ENCODE measurements at regions not wholly inside any gene's neighbourhood (a gene's known extent, or its start where the extent isn't known, plus 50 kb on each side); places are given as distances from the start of the nearest gene placed in this dataset.
"Not testable (repeated sequence)": the region's sequence is repeated elsewhere in the genome, so short reads cannot be mapped to it uniquely, and the experiment has no call there.

DNA sequence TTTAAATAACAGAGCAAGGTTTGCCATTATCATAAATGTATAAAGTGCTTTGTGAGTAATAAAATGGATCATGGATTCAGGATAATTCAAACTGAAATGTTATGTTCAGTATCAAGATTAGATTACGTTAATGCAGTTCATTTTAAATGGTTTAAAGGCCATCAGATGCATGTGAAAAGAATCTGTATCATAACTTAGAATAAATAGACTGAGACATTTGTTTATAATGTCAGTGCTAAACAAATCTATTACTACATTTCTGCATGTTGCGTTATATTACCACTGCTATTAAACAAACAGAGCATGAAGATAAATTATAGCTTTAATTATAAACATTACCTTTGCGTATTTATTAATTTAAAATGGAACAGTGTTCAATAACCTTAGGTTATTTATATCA lies 160.2 kb downstream of the TOX3 start:
- DNase-seq (ENCODE audit: low read depth in 2 of 2) = no peak

GRCh38 chr16:52384378-52384777 lies 162.6 kb downstream of the TOX3 start:
- DNase-seq (ENCODE audit: low read depth in 2 of 2) = no peak

GRCh38 chr16:52383640-52384292 lies 163.2 kb downstream of the TOX3 start:
- DNase-seq (ENCODE audit: low read depth in 2 of 2) = no peak

GRCh38 chr16:52383119-52383518 lies 163.8 kb downstream of the TOX3 start:
- DNase-seq (ENCODE audit: low read depth in 2 of 2) = no peak

DNA sequence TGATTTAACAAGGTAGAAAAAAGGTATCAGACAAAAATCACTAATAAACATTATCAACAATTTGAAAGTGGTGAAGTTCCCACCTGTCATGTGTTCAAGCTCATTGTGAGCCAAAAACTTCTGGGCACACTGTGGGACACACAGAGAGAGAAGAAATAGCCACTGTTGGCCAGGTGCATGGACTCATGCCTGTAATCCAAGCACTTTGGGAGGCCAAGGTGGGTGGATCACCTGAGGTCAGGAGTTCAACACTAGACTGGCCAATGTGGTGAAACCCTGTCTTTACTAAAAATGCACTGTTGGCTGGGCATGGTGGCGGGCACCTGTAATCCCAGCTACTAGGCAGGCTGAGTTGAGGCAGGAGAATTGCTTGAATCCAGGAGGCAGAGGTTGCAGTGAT lies 167.4 kb downstream of the TOX3 start:
- DNase-seq (ENCODE audit: low read depth in 2 of 2) = no peak

DNA sequence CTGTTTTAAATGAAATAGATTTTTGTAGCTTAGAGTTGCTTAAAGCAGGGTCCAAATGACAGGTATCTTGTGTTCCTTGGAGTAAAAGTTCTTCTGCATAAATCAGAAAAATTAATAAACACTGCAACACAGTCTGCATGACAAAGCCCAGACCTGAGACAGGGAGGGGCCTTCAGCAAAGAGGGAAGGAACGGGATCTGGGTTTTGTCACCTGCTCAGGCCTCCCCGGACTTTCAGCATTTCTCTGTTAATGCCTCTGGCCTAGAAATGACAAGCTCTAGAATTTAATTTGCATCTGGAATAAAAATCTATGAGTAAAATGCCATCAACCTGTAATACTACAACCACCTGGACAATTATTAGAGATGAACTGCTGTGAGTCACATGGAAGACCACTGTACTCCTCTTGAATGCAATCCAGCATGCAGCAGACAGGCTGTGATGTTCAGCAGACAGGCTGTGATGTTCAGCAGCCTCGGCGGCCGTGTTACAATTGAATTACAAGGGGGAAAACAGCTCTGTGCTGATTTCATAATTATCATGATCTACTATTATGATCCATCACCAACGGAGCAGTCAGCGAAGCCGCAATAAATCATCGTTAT lies 170.2 kb downstream of the TOX3 start:
- DNase-seq (ENCODE audit: low read depth in 2 of 2) = no peak

GRCh38 chr16:52372313-52372712 lies 174.6 kb downstream of the TOX3 start:
- no peak for DNase-seq (ENCODE audit: low read depth in 2 of 2)

DNA sequence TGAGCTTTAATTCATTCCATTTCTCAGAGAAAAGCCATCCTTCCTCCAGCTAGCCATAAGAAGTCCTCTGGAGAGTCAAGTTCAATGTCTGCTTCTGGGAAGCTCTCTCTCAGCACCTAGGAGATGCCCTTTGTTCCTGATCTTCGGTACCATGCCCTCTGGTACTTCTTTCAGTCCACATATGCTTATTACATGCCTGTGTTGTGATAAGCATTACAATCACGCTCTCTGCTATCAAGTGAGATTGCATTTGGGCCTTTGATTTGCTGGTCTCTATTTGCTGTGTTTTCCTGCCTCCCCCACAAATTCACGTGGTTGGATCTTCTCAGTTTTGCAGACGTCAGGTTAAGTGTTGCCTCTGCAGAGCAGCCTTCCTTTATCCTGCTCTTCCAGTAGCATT lies 178.1 kb downstream of the TOX3 start:
- no peak for DNase-seq (ENCODE audit: low read depth in 2 of 2)

DNA sequence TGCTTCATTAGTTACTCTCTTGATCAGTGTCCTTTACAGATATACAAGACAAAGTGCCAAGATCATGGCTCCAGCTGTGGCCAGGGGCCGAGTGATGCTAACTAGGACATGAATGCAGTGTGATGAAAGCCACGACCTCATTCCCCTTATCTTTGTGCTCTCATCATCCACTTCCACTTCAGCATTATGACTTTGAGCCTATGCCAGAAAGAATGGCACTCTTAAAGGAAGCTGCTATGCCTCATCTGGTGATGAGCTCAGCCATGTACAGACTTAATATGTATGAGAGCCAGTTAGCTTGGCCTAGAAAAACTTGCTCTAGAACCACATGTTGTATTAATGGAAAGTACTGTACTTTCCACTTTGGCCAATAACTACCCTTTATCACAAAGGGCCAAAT lies 179.1 kb downstream of the TOX3 start:
- no peak for DNase-seq (ENCODE audit: low read depth in 2 of 2)

- DNase-seq (ENCODE audit: low read depth in 2 of 2) = no peak
These were observed 180.0 kb downstream of the TOX3 start for GRCh38 chr16:52366983-52367382.

DNA sequence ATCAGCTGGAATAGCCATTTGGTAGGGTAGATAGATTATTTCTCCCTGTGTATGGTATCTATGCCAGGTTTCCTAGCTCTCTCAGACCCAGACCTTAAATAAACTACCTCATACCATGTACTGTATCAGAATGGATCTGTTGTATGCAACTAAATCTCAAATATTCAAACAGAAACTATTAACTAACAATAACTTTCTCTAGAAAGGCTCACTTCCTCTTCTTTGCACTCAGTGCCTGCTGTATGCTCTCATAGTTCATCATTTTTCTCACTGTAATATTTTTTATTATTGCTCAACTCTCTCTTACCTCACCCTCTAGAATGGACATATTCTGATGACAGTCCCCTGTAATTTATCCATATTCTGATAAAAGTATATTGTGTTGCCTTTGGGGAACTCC lies 182.4 kb downstream of the TOX3 start:
- no peak for DNase-seq (ENCODE audit: low read depth in 2 of 2)

DNA sequence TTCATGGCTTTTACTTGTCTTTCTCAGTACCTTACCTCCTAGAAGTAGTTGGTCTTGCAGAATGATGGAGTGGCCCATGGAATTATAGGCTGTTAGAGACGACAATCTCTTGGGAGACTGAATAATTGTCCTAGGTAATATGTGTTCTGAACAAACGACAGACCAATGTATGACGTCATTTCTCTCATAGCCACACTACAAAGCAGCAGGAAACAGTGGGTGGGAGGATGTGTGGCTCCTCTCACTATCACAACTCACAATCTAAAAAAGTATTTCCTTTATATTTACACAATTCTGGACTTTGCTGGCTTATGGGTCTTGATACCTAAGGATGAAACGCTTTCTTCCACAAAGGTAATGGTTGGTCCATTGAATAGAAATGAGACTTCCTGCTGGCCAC lies 183.9 kb downstream of the TOX3 start:
- DNase-seq (ENCODE audit: low read depth in 2 of 2) = no peak

GRCh38 chr16:52357711-52358110 lies 189.2 kb downstream of the TOX3 start:
- no peak for DNase-seq (ENCODE audit: low read depth in 2 of 2)

- DNase-seq (ENCODE audit: low read depth in 2 of 2) = no peak
These were observed 193.7 kb downstream of the TOX3 start for GRCh38 chr16:52353249-52353648.

DNA sequence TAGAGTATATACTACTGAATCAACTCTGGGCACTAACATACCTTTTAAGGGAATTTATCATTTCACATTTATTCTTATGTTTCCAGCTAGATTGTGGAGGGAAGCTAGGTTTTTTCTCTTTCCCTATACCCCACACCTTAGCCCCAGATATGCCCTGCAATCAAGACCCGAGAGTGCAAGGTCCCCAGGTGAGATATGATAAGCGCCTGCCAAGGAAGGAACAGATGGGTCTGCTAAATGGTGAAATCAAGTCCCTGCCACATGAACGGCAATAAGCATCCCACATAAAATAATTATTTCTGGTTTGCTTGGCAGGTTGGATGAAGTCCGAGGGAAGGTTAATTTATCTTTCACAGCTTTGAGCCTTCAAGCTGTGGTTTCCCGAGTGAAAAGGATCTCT lies 195.5 kb downstream of the TOX3 start:
- no peak for DNase-seq (ENCODE audit: low read depth in 2 of 2)

DNA sequence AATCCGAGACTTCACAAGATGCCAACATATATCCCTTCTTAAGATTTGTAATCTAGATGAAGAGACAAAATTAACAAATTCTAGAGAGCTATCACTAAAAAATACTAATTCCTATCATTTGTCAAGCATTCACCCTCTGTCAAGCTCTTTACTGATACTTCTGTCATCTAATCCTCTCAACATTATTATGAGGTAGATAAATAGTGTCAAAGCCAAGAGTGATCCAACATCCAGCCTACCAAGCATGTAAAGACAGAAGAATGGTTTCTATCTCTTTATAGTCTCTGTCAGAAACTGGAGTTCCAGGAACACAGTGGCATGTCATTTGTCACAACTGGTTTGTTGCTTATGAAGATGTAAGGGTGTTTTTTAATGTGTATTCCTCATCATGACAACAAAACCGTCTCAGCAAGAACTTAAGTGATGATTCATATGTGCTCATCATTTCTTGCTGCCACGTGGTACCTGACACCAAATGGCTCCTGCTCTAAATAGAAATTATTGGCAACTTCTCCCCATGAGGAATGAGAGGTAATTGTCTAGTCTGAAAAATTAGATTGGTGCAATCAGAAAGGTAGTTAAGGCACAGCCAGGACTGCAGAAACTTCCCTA lies 196.8 kb downstream of the TOX3 start:
- no peak for DNase-seq (ENCODE audit: low read depth in 2 of 2)

- DNase-seq (ENCODE audit: low read depth in 2 of 2) = no peak
These were observed 200.2 kb downstream of the TOX3 start for GRCh38 chr16:52346709-52347108.

GRCh38 chr16:52333673-52334072 lies 213.3 kb downstream of the TOX3 start:
- DNase-seq (ENCODE audit: low read depth in 2 of 2) = not testable (repeated sequence)

DNA sequence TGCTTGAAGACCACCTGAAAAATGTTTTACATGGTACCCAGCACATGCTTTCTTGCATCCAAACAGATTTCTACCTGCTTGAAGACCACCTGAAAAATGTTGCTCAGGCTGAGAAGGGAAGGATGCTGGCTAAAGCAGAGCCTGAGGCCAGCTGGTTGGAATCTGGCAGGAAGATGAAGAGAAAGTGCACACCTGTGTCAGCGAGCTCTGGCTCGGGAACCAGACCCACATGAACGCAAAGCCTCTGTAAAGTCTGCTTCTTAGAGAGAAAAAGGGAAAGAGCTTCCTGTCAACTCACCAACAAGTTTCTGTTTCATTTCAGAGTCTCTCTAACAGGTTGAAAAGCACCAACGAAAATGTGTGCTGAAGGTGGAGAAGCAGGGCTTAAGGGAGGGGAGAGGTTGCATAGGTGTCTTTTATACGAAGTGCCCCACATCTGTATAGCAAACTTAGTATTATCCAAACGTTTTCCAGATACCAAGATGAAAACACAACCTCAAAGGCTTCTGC lies 226.0 kb downstream of the TOX3 start:
- no peak for DNase-seq (ENCODE audit: low read depth in 2 of 2)

- DNase-seq (ENCODE audit: low read depth in 2 of 2) = no peak
These were observed 228.5 kb downstream of the TOX3 start for GRCh38 chr16:52318302-52319009.

DNA sequence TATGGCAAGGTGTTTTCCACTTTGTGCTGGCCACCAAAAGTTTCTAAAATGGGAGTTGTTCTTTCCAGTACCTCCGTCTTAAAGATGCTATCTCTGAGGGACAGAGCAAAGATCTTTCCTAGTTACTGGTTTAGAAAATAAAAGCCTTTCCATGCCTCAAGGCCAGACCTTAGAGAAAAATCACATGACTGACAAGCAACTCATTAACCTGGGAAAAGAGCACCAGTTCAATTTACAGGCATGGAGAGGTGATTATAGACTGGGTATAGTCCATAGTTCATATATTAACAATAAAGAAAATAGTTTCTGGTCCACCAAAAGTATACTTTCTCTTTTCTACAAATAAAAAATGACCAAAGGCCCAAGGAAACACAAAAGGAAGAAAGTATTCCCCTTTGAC lies 230.7 kb downstream of the TOX3 start:
- DNase-seq (ENCODE audit: low read depth in 2 of 2) = no peak

DNA sequence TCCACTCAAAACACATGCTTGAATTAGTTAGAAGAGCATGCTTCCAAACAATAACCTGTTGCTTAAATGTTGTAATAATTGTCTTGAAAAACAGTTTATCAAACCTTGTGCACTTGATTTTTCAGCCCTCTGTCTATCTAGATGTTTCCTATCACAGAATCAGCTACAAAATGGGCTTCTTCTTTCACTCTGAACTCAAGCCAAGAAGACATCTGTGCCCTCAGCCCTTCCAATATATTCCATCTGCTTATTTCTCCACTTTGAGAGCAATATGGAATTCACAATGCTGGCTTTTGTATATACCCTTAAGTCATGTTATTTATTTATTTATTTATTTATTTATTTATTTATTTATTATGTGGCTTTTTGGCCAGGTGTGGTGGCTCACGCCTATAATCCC lies 234.2 kb downstream of the TOX3 start:
- no peak for DNase-seq (ENCODE audit: low read depth in 2 of 2)

Measured in fibroblast of skin of left biceps (primary cell).